GM13977 (cell line): ENCODE measurements at regions not wholly inside any gene's neighbourhood (a gene's known extent, or its start where the extent isn't known, plus 50 kb on each side); places are given as distances from the start of the nearest gene placed in this dataset.

Experiments used
- DNase-seq: peaks from one replicate; pipeline ENCODE4 v3.0.0; 2012; ENCODE audit warnings: low spot score
- CTCF ChIP-seq: IDR thresholded peaks from 2 replicates; pipeline ENCODE4 v1.5.1; 2012; ENCODE audit warnings: mild to moderate bottlenecking, control low read depth; ENCODE audit not compliant: insufficient read depth; ENCODE audit errors: extremely low read depth, missing control alignments
- in situ Hi-C: fragments of 300-500 bp; cut with MboI; formaldehyde crosslinking; loops from one replicate; pipeline ENCODE4 v1.12.0; 2022; ENCODE audit warnings: low sequenced_read_pairs, low pct_unique_long_range_greater_than_20kb, mixed read lengths, inconsistent platforms; ENCODE audit not compliant: unreplicated experiment

GRCh38 chr2:215770668-215771067 lies 242.7 kb downstream of the MREG start:
- in situ Hi-C loops: no loop called here
- no peak for TF ChIP-seq CTCF
- no peak for DNase-seq

GRCh38 chr2:215769246-215769645 lies 244.1 kb downstream of the MREG start:
- DNase-seq: no peak
- in situ Hi-C loops: no loop called here
- no peak for TF ChIP-seq CTCF

- DNase-seq: no peak
- TF ChIP-seq CTCF: no peak
- in situ Hi-C loops: no loop called here
These were observed 245.7 kb downstream of the MREG start for GRCh38 chr2:215767625-215768024.

- in situ Hi-C loops: no loop called here
- no peak for TF ChIP-seq CTCF
- DNase-seq: no peak
These were observed 247.5 kb downstream of the MREG start for GRCh38 chr2:215765729-215766360.

- no peak for DNase-seq
- TF ChIP-seq CTCF: no peak
- in situ Hi-C loops: no loop called here
These were observed 248.8 kb downstream of the MREG start for GRCh38 chr2:215764441-215765048.

GRCh38 chr2:215760557-215760956 lies 252.8 kb downstream of the MREG start:
- in situ Hi-C loops: no loop called here
- no peak for DNase-seq
- TF ChIP-seq CTCF: no peak
